Activated CD4-positive, alpha-beta T cell treated with anti-CD3 and anti-CD28 coated beads, Interleukin-2, amount 50 U/mL, for 24 hours (primary cell): ENCODE measurements at regions not wholly inside any gene's neighbourhood (a gene's known extent, or its start where the extent isn't known, plus 50 kb on each side); places are given as distances from the start of the nearest gene placed in this dataset.

Experiments used
- DNase-seq, 2 donors: peaks; one replicate each; pipeline ENCODE4 v3.0.0-alpha.2; 2020; ENCODE audit warnings: low read depth in 1 of 2, low spot score in 1 of 2

- DNase-seq, result no peak
Measured at GRCh38 chr18:78180741-78181140, 798.9 kb upstream of the SALL3 start.

GRCh38 chr18:78183815-78184214, 795.8 kb upstream of the SALL3 start:
- DNase-seq, result no peak

- no peak for DNase-seq
Measured at GRCh38 chr18:78191276-78191675, 788.3 kb upstream of the SALL3 start.

- DNase-seq, result no peak
Measured at GRCh38 chr18:78192054-78192453, 787.6 kb upstream of the SALL3 start.

GRCh38 chr18:78196280-78196679, 783.3 kb upstream of the SALL3 start:
- DNase-seq, result no peak

- no peak for DNase-seq
Measured at GRCh38 chr18:78199002-78199401, 780.6 kb upstream of the SALL3 start.

GRCh38 chr18:78199611-78200010, 780.0 kb upstream of the SALL3 start:
- no peak for DNase-seq

- no peak for DNase-seq
Measured at GRCh38 chr18:78207942-78208341, 771.7 kb upstream of the SALL3 start.

- no peak for DNase-seq
Measured at GRCh38 chr18:78208461-78208860, 771.2 kb upstream of the SALL3 start.

- DNase-seq, result no peak
Measured at GRCh38 chr18:78213361-78213994, 766.1 kb upstream of the SALL3 start.

GRCh38 chr18:78221496-78221895, 758.1 kb upstream of the SALL3 start:
- DNase-seq, result no peak

- DNase-seq, result no peak
Measured at GRCh38 chr18:78228974-78229373, 750.6 kb upstream of the SALL3 start.

GRCh38 chr18:78230911-78231310, 748.7 kb upstream of the SALL3 start:
- DNase-seq, result no peak

- no peak for DNase-seq
Measured at GRCh38 chr18:78232196-78232595, 747.4 kb upstream of the SALL3 start.

- DNase-seq, result no peak
Measured at GRCh38 chr18:78237864-78238263, 741.8 kb upstream of the SALL3 start.

- no peak for DNase-seq
Measured at GRCh38 chr18:78238404-78239089, 741.1 kb upstream of the SALL3 start.

- DNase-seq, result no peak
Measured at GRCh38 chr18:78239090-78239457, 740.5 kb upstream of the SALL3 start.

GRCh38 chr18:78240101-78240500, 739.5 kb upstream of the SALL3 start:
- no peak for DNase-seq

GRCh38 chr18:78240627-78241252, 738.9 kb upstream of the SALL3 start:
- no peak for DNase-seq

- no peak for DNase-seq
Measured at GRCh38 chr18:78241535-78242253, 737.9 kb upstream of the SALL3 start.

GRCh38 chr18:78242254-78242643, 737.4 kb upstream of the SALL3 start:
- no peak for DNase-seq

GRCh38 chr18:78242806-78243205, 736.8 kb upstream of the SALL3 start:
- DNase-seq, result no peak
